HG02678 (cell line): ENCODE measurements at regions not wholly inside any gene's neighbourhood (a gene's known extent, or its start where the extent isn't known, plus 50 kb on each side); places are given as distances from the start of the nearest gene placed in this dataset.

Source experiments
- ATAC-seq: cut with Tn5 transposase; IDR thresholded peaks from one replicate; pipeline ENCODE4 v1.9.1; 2021; ENCODE audit warnings: mild to moderate bottlenecking, moderate library complexity; ENCODE audit not compliant: unreplicated experiment

- ATAC-seq = no peak
These were observed 165.0 kb downstream of the RSL24D1 start for GRCh38 chr15:55031727-55032126.

- ATAC-seq = no peak
These were observed 170.4 kb downstream of the RSL24D1 start for GRCh38 chr15:55026381-55026780.

GRCh38 chr15:55017635-55018034 is 179.1 kb downstream of the RSL24D1 start:
- ATAC-seq = no peak

- no peak for ATAC-seq
These were observed 180.5 kb downstream of the RSL24D1 start for GRCh38 chr15:55016225-55016624.

GRCh38 chr15:55015093-55015445 is 181.7 kb downstream of the RSL24D1 start:
- no peak for ATAC-seq

- no peak for ATAC-seq
These were observed 182.2 kb downstream of the RSL24D1 start for GRCh38 chr15:55014391-55015092.

- ATAC-seq = no peak
These were observed 188.3 kb downstream of the RSL24D1 start for GRCh38 chr15:55008421-55008820.

GRCh38 chr15:55007561-55007960 is 189.2 kb downstream of the RSL24D1 start:
- ATAC-seq = no peak

GRCh38 chr15:55005679-55006078 is 191.1 kb downstream of the RSL24D1 start:
- ATAC-seq = no peak

GRCh38 chr15:55003965-55004873 is 192.5 kb downstream of the RSL24D1 start:
- no peak for ATAC-seq

- no peak for ATAC-seq
These were observed 198.1 kb downstream of the RSL24D1 start for GRCh38 chr15:54998661-54999060.

GRCh38 chr15:54990793-54991192 is 205.9 kb downstream of the RSL24D1 start:
- ATAC-seq = no peak

- ATAC-seq = no peak
These were observed 208.9 kb downstream of the RSL24D1 start for GRCh38 chr15:54987881-54988280.

GRCh38 chr15:54979964-54980363 is 216.8 kb downstream of the RSL24D1 start:
- no peak for ATAC-seq

- no peak for ATAC-seq
These were observed 234.1 kb downstream of the RSL24D1 start for GRCh38 chr15:54962637-54963036.

GRCh38 chr15:54960266-54960665 is 236.5 kb downstream of the RSL24D1 start:
- no peak for ATAC-seq

GRCh38 chr15:54941417-54941816 is 255.3 kb downstream of the RSL24D1 start:
- ATAC-seq = no peak

- ATAC-seq = no peak
These were observed 279.4 kb downstream of the RSL24D1 start for GRCh38 chr15:54917312-54917711.

GRCh38 chr15:54915380-54915779 is 281.4 kb downstream of the RSL24D1 start:
- no peak for ATAC-seq

- ATAC-seq = no peak
These were observed 312.4 kb downstream of the RSL24D1 start for GRCh38 chr15:54884312-54884711.

GRCh38 chr15:54859982-54860381 is 336.8 kb downstream of the RSL24D1 start:
- ATAC-seq = no peak

- ATAC-seq = no peak
These were observed 342.1 kb downstream of the RSL24D1 start for GRCh38 chr15:54854667-54855066.
